HG02981 (cell line): ENCODE measurements at regions not wholly inside any gene's neighbourhood (a gene's known extent, or its start where the extent isn't known, plus 50 kb on each side); places are given as distances from the start of the nearest gene placed in this dataset.
"Not testable (repeated sequence)": the region's sequence is repeated elsewhere in the genome, so short reads cannot be mapped to it uniquely, and the experiment has no call there.

Experiments used
- ATAC-seq: cut with Tn5 transposase; IDR thresholded peaks from one replicate; pipeline ENCODE4 v1.9.1; 2021; ENCODE audit warnings: mild to moderate bottlenecking, moderate library complexity; ENCODE audit not compliant: unreplicated experiment

GRCh38 chr12:4158306-4158705, 115.3 kb upstream of the CCND2 start:
- ATAC-seq = no peak

DNA sequence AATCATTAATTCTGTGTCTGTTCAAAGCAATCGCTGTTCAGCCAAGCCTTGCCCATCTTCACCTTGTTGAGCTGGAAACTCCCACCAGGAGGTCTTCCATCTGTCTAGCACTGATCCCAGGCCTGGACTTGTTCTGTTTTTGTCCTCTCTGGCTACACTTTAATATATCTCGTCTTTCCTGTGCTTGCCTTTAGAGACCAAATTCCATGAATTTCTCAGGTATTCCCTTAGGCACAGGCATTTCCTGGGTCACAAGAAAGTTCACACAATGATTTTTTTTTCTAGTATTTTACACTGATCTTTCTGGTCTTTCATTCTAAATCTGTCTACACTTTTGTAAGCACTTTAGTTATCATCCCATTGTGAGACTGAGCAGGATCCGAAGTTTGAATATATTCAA, 116.4 kb upstream of the CCND2 start:
- ATAC-seq = no peak

- ATAC-seq = no peak
Measured at GRCh38 chr12:4156317-4156716, 117.2 kb upstream of the CCND2 start.

GRCh38 chr12:4154672-4155225, 118.8 kb upstream of the CCND2 start:
- ATAC-seq = no peak

GRCh38 chr12:4153343-4153892, 120.1 kb upstream of the CCND2 start:
- peak; percentile 78 for ATAC-seq

DNA sequence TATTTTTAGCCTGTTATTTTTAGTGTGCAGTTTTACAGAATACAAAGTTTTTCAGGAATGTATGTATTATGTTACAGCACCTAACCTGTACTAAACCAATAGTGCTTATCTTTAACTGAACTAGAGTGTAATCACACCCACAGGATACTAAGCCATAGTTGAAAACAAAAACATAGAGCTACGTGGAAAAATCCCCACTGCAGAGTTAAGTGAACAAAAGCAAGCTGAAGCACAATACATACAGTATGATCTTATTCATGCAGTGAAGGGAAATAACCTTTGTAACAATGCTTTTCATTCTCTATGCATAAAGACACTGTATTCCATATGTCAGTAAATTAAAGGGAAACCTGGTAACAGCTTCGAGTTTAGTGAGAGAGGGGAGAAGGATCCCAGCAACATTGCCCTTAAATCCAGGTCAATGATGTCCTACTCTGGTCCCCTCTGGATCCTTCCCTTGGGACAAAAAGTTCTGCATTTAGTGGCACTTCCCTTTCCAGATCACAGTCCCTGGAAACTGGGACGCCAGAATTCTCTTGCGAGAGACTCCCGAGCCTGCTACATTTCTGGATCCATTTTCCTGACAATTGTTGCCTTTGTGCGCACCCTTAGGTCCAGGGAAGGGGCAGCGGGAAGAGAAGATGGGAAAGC, 121.3 kb upstream of the CCND2 start:
- no peak for ATAC-seq

- ATAC-seq = no peak
Measured at GRCh38 chr12:4151362-4152121, 122.0 kb upstream of the CCND2 start.

- not testable (repeated sequence) for ATAC-seq
Measured at GRCh38 chr12:4150355-4150754, 123.2 kb upstream of the CCND2 start.

GRCh38 chr12:4148418-4149056, 125.0 kb upstream of the CCND2 start:
- peak; percentile 49 for ATAC-seq

- ATAC-seq = no peak
Measured at GRCh38 chr12:4147031-4147481, 126.5 kb upstream of the CCND2 start.

DNA sequence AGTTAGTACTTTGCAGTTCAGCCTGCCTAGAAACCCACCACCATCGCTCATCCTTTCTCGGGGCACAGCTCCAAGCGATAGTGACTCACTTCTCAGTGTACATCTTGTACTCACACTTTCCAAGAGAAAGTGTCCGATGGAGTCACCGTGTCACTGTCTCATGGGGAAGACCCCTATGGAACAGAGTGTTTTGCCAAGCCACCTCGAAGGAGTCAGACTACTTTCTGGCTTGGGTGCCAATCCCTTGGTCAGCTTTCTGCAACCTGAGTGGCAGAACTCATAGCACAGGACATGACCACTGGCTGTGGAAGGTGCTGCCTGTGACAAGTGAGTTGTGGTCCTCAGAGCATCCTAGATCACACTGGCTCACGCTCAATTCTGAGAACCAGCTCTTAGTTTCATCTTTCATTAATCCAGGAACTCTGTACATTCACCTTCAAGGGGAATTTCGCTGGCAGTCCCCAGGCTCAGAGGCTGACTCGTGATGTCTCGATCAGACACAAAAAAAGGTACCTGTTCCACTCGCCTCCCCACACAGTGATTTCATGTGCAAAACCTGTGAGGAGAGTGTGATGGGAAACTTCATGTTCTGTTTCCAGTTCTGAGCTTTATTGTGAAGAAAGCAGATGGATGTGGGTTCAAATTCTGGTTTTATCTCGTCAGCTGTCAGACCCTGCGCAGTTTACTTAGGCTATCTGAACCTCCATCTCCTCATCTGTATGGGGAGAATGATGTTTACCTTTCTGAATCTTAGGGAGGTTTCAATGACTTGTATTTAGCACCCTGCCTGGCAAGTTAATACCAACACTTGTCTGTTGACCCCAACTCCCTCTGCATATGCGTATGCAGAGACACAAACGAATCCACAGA, 127.3 kb upstream of the CCND2 start:
- no peak for ATAC-seq

- no peak for ATAC-seq
Measured at GRCh38 chr12:4144676-4145075, 128.9 kb upstream of the CCND2 start.

DNA sequence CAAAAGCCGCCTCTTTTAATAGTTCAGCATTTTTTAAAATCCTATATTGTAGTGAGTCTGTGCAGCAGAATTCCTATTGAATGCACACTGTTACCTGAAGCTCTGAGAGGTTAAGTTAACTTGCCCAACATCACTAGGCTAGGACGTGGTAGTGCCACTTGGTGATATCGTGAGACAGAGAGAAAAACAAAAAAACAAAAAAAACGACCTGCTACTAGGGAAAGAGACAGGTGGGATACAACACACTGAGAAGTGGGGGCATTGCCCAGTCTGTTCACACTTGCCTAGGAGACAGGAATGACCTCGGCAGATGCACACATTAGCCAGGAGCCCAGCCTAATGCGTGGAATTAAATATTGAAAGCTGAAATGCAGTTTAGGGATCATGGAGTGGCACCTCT, 129.7 kb upstream of the CCND2 start:
- no peak for ATAC-seq

DNA sequence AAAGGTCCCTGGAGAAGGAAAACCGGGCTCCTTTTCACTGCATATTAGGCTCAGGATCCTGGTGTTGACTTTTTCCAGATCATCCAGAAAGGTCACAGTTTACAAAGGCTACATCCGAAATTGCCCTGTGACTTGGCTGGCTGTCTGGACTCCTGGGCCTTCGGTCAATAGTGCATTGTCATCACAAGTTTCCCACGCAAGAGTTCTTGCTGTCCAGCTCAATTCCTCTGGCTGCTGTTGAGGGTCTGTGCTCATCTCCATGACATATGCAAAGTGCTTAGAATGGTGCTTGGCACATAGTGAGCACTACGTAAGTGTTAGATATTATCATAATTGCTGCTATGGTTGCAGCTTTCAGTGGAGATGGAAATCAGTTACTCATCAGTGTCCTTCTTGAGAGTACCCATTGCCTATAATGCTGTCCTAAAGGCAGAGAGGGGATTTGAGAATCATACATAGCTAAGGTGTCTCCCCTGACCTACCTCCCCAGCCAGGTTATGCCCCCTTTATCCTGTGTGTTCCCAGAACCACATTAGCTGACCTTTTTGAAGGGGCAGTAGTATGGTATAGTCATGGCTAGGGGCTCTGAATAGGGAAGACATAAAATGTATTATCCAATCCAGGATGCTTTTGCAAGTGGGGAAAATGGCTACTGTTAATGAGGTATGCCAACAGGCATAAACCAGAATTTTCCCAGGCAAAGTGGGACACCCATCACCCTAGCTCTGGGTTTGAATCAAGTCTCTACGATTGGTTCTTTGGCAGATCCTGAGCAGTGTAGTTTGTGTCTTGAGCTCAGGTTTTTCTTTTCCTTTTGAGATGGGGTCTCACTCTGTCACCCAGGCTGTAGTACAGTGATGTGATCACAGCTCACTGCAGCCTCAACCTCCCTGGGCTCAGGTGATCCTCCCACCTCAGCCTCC, 132.0 kb upstream of the CCND2 start:
- no peak for ATAC-seq

DNA sequence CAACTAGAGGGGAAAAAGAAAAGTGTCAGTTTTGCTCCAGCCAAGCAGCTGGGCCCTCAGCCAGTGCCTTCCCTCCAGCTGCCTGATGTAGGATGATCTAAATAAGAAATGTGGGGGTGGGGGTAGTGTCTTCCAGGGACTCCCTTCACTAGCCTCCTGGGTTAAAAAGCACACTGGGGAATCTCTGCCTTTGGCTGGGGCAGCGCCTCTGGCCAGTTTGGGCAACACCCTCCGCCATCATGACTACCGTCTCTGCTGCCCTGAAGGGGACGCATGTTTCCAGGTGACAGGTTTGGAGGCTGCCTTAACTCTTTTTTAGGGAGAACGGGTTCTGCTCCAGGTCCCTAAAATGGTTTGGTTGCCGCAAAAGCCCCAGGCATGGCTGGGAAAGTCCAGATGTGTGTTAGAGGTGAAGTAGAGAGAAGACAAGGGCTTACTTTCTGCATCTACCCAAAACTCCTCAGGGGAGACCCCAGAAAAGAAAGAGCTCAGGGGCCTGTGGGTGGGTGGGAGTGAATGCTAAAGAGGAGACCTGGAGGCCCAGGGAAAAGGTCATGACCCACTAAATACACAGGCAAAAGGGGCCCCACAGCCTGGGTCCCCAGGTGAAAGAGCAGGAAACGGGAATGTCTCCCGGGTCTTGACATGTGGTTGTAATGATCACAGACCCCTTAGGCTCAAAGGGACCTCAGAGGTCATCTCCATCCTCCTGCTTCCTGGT, 132.8 kb upstream of the CCND2 start:
- no peak for ATAC-seq

DNA sequence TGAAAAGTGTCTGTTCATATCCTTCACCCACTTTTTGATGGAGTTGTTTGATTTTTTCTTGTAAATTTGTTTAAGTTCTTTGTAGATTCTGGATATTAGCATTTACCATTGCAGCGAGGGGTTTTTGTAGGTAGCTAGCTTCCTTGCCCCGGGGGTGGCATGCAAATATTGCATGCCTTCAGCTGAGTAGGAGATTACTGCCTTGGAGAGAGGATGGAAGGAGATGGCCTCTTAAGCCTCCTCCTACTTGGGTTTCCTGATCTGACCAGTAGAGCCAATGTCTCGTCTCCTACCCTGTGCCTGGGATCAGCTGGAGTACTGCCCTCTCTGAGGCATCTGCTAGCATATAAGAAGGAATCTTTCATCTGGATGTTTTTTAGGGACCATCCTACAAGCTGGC, 134.4 kb upstream of the CCND2 start:
- no peak for ATAC-seq

DNA sequence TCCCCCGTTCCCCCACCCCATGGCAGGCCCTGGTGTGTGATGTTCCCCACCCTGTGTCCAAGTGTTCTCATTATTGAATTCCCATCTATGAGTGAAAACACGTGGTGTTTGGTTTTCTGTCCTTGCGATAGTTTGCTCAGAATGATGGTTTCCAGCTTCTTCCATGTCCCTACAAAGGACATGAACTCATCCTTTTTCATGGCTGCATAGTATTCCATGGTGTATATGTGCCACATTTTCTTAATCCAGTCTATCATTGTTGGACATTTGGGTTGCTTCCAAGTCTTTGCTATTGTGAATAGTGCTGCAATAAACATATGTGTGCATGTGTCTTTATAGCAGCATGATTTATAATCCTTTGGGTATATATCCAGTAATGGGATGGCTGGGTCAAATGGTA, 135.0 kb upstream of the CCND2 start:
- not testable (repeated sequence) for ATAC-seq

DNA sequence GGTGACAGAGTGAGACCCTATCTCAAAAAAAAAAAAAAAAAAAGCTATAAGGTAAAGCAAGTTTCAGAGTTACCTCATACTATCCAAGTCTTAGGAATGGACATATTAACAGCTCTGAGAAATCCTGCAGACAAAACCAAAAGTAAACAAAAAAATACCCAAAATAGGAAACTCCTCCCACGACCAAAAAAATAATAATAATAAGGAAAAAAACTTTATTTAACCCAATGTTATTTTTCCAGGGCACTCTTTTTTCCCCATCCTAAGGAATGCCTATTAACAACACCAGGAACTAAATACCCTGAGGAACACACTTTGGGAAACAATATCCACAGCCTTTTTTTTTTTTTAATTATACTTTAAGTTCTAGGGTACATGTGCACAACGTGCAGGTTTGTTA, 135.5 kb upstream of the CCND2 start:
- ATAC-seq = no peak

DNA sequence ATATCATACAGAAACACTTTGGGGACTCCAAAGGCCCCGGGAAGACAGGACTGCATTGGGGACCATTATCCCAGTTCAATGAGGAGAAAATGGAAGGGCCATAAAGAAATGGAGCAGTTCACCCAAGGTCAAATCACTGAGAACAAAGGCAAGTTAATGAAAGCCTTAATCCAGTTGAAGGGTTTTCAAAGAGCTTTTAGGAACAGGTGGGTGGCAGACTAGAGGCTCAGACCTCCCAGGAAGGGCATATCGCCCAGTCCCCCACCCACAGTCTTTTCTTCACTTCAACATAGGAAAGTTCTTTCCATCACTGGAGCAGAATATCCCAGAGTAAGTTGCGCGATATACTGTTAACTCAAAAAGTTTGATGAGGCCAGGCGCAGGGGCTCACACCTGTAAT, 136.1 kb upstream of the CCND2 start:
- no peak for ATAC-seq
